ENCODE measurements at regions not wholly inside any gene's neighbourhood (a gene's known extent, or its start where the extent isn't known, plus 50 kb on each side); places are given as distances from the start of the nearest gene placed in this dataset.

DNA sequence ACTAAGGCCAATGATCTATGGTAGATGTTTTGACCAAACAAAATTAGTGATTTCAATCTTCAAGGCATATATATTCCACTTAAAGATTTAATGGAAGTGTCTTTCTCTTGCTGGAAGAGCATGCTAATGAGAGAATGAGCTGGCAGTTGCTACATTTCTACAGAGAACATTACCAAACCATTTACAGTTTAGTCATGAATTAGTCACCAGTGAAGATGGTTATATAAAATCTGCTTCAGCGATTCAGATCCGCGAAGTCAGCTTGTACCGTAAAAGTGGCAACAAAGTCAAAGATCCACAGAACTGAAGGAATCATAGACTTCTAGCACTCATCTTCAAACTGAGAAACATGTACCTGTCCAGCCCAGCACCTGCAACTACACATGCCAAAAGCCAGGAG lies 156.3 kb downstream of the SLITRK5 start:
- 93% methylated on average over 4 of the region's 4 CpGs for WGBS (ENCODE audit: insufficient coverage)
- H3K4me1 ChIP-seq (ENCODE audit: control insufficient read depth, insufficient read depth, low read length), result no peaks in the 10 kb centered on the region
- DNase-seq (no peak), ATAC-seq (no peak)
- Mint-ChIP-seq H3K27ac (no peak overlapping the region), H3K4me3 (no peak overlapping the region), H3K27me3 (ENCODE audit: low read depth in 2 of 2) (no peaks in the 10 kb centered on the region), H3K4me1 (no peaks in the 10 kb centered on the region), H3K36me3 (no peaks in the 10 kb centered on the region), H3K9me3 (no peaks in the 10 kb centered on the region)
- no peak for TF ChIP-seq CTCF (IDR thresholded peaks at IDR 0.05)
- no peak overlapping the region for H3K4me3 ChIP-seq (ENCODE audit: low read length)
- no peak overlapping the region for H3K27ac ChIP-seq (ENCODE audit: low read length)
- H3K36me3 ChIP-seq (ENCODE audit: control insufficient read depth, insufficient read depth, low read length), result no peaks in the 10 kb centered on the region
- intact Hi-C loops (cut with micrococcal nuclease), result no loop called here
- H3K9me3 ChIP-seq (ENCODE audit: control insufficient read depth, insufficient read depth, low read length), result no peaks in the 10 kb centered on the region
- H3K27me3 ChIP-seq (ENCODE audit: control insufficient read depth, insufficient read depth, low read length), result no peaks in the 10 kb centered on the region

DNA sequence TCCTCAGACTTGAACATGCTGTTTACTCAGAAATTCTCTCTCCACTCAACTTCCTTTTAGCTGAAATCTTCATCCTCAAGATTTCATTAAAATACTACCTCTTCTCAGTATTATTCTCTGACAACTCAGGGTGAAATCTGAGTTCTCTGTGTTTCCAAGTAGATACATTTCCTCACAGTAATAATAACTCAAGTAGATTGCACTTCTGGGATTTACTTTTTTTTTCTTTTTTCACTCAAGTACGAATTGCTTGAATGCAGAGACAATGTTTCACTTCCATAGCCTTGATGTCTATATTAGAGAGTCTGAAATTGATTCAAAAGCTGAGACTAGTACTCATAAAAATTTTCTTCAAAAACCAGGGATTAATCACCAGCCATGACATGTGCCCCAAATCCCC lies 166.4 kb downstream of the SLITRK5 start:
- no peaks in the 10 kb centered on the region for H3K4me1 Mint-ChIP-seq
- no peaks in the 10 kb centered on the region for H3K9me3 Mint-ChIP-seq
- no peaks in the 10 kb centered on the region for H3K27me3 ChIP-seq (ENCODE audit: control insufficient read depth, insufficient read depth, low read length)
- no peaks in the 10 kb centered on the region for H3K9me3 ChIP-seq (ENCODE audit: control insufficient read depth, insufficient read depth, low read length)
- DNase-seq (no peak), ATAC-seq (no peak)
- H3K4me3 Mint-ChIP-seq, result no peak overlapping the region
- H3K36me3 ChIP-seq (ENCODE audit: control insufficient read depth, insufficient read depth, low read length), result no peaks in the 10 kb centered on the region
- intact Hi-C loops (cut with micrococcal nuclease), result no loop called here
- H3K27ac ChIP-seq (ENCODE audit: low read length), result no peak overlapping the region
- no peaks in the 10 kb centered on the region for H3K36me3 Mint-ChIP-seq
- H3K4me1 ChIP-seq (ENCODE audit: control insufficient read depth, insufficient read depth, low read length), result no peaks in the 10 kb centered on the region
- H3K27ac Mint-ChIP-seq, result no peak overlapping the region
- H3K4me3 ChIP-seq (ENCODE audit: low read length), result no peak overlapping the region
- no CpG with 5 or more reads among the region's 1 CpG for WGBS (ENCODE audit: insufficient coverage)
- no peak for TF ChIP-seq CTCF (IDR thresholded peaks at IDR 0.05)
- H3K27me3 Mint-ChIP-seq (ENCODE audit: low read depth in 2 of 2), result no peaks in the 10 kb centered on the region

DNA sequence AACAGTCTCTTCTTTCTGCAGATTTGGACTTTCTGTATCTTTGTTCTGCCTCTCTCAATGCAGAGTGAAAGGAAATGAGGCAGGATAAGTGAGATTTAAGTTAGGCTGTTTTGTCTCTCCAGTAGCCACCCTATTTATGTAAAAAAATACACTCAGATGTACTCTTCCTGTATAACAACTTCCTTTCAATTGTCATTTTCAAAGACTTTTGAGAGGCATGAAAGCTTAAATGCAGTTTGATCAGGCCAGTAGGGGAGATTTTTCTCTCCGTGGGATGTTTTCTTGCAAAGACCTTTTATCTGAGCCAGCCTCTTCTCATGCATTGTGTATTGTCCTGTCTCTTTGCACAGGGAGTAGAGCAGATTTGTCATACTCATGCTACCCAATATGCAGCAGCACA lies 166.8 kb downstream of the SLITRK5 start:
- H3K4me1 Mint-ChIP-seq, result no peaks in the 10 kb centered on the region
- no peak overlapping the region for H3K4me3 Mint-ChIP-seq
- H3K27me3 Mint-ChIP-seq (ENCODE audit: low read depth in 2 of 2), result no peaks in the 10 kb centered on the region
- 62% methylated on average over 1 of the region's 1 CpG for WGBS (ENCODE audit: insufficient coverage)
- H3K4me1 ChIP-seq (ENCODE audit: control insufficient read depth, insufficient read depth, low read length), result no peaks in the 10 kb centered on the region
- no peaks in the 10 kb centered on the region for H3K9me3 Mint-ChIP-seq
- no peak overlapping the region for H3K27ac Mint-ChIP-seq
- DNase-seq (no peak), ATAC-seq (no peak)
- intact Hi-C loops (cut with micrococcal nuclease), result no loop called here
- no peaks in the 10 kb centered on the region for H3K36me3 Mint-ChIP-seq
- H3K27me3 ChIP-seq (ENCODE audit: control insufficient read depth, insufficient read depth, low read length), result no peaks in the 10 kb centered on the region
- H3K4me3 ChIP-seq (ENCODE audit: low read length), result no peak overlapping the region
- TF ChIP-seq CTCF (IDR thresholded peaks at IDR 0.05), result no peak
- no peak overlapping the region for H3K27ac ChIP-seq (ENCODE audit: low read length)
- H3K36me3 ChIP-seq (ENCODE audit: control insufficient read depth, insufficient read depth, low read length), result no peaks in the 10 kb centered on the region
- H3K9me3 ChIP-seq (ENCODE audit: control insufficient read depth, insufficient read depth, low read length), result no peaks in the 10 kb centered on the region

- DNase-seq (no peak), ATAC-seq (no peak)
- WGBS (ENCODE audit: insufficient coverage), result 79% methylated on average over 2 of the region's 2 CpGs
- H3K27ac Mint-ChIP-seq, result no peak overlapping the region
- no peaks in the 10 kb centered on the region for H3K27me3 Mint-ChIP-seq (ENCODE audit: low read depth in 2 of 2)
- peaks cover 0 to 4% of the 10 kb centered on the region in 2 donors for H3K9me3 Mint-ChIP-seq
- H3K36me3 Mint-ChIP-seq, result no peaks in the 10 kb centered on the region
- TF ChIP-seq CTCF (IDR thresholded peaks at IDR 0.05), result no peak
- intact Hi-C loops (cut with micrococcal nuclease), result no loop called here
- H3K36me3 ChIP-seq (ENCODE audit: control insufficient read depth, insufficient read depth, low read length), result no peaks in the 10 kb centered on the region
- H3K4me1 ChIP-seq (ENCODE audit: control insufficient read depth, insufficient read depth, low read length), result no peaks in the 10 kb centered on the region
- no peaks in the 10 kb centered on the region for H3K4me1 Mint-ChIP-seq
- H3K27ac ChIP-seq (ENCODE audit: low read length), result no peak overlapping the region
- H3K4me3 Mint-ChIP-seq, result no peak overlapping the region
- no peaks in the 10 kb centered on the region for H3K27me3 ChIP-seq (ENCODE audit: control insufficient read depth, insufficient read depth, low read length)
- no peaks in the 10 kb centered on the region for H3K9me3 ChIP-seq (ENCODE audit: control insufficient read depth, insufficient read depth, low read length)
- H3K4me3 ChIP-seq (ENCODE audit: low read length), result no peak overlapping the region
These were observed 180.2 kb downstream of the SLITRK5 start for GRCh38 chr13:87851410-87851809.
